ENCODE measurements at regions not wholly inside any gene's neighbourhood (a gene's known extent, or its start where the extent isn't known, plus 50 kb on each side); places are given as distances from the start of the nearest gene placed in this dataset.

DNA sequence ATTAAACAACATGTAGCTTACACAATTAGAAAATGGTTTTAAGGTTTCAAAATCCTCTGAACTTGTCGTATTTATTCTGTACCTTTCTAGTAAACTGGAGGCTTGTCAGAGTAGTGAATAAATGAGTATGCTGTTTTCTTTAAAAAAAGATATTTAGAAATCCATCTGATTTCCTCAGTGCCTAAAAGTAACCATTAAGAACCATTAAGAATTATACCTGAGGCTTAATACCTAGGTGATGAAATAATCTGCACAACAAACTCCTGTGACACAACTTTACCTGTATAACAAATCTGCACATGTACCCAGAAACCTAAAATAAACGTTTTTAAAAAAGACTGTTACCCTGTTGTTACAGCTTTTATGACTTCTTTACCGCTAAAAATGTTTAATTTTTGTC, 143.0 kb upstream of the SOX2 start:
- H3K36me3 Mint-ChIP-seq, result no peaks in the 10 kb centered on the region
- DNase-seq (ENCODE audit: low spot score in 2 of 2), result no peak
- H3K27ac Mint-ChIP-seq, result no peak overlapping the region
- no peaks in the 10 kb centered on the region for H3K4me1 Mint-ChIP-seq
- peaks cover 14% of the 10 kb centered on the region for H3K9me3 Mint-ChIP-seq
- no peak overlapping the region for H3K4me3 Mint-ChIP-seq
- no peak for ATAC-seq

DNA sequence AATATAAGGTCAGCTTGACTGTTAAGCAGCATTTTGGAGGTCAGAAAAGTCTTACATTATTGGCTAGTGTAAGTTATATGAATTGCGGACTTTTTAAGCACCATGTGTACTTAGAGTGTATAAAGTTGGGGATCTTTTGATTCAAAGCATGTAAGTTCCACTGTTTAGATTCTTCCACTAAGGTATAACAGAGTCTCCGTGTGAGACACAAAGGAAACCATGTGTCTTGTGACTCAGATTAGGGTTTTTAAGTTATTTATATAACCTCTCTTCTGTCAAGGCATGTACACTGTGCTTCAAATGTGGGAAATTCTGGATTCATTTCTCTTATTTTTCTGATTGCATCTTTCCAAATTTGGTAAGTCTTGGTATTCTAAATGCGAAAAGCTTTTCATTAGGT, 143.5 kb upstream of the SOX2 start:
- Mint-ChIP-seq H3K36me3 (no peaks in the 10 kb centered on the region), H3K27ac (no peak overlapping the region), H3K9me3 (peaks cover 15% of the 10 kb centered on the region), H3K4me1 (no peaks in the 10 kb centered on the region), H3K4me3 (no peak overlapping the region)
- ATAC-seq (no peak), DNase-seq (ENCODE audit: low spot score in 2 of 2) (no peak)

DNA sequence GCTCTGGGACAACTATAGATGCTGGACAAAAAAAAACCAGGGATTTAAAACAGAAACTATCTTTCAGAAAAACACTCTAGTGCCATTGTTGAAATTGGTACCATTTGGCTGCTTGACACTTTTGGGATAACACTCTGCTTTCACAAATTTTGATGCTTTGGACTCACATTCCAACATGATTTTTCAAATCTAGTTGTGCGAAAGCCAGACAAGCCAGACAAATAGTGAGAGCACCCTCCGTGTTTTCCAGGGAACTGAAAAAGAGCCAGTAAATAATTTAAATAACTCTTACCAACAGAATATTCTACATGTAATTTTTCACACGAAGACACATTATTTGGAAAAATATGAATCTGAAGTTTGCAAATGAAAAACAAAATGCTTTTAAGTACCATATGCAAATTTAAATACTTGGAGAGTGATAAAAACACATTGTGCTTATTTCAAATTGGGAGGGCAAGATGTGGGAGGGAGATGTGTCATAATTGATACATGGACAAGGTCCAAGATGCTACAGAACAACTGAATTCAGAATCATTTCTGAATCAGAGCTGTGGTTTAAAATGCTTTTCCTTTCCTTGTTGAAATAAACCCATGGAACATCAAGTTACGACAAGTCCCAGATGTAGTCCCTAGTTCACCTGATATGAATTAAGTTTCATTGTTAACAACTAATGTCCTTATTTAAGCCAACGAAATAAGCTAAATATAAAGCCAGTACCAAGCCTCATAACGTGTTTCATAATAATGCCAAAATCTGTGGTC, 144.2 kb upstream of the SOX2 start:
- Mint-ChIP-seq H3K4me3 (no peak overlapping the region), H3K27ac (no peak overlapping the region), H3K9me3 (peaks cover 14% of the 10 kb centered on the region), H3K36me3 (no peaks in the 10 kb centered on the region), H3K4me1 (no peaks in the 10 kb centered on the region)
- no peak for ATAC-seq
- no peak for DNase-seq (ENCODE audit: low spot score in 2 of 2)

DNA sequence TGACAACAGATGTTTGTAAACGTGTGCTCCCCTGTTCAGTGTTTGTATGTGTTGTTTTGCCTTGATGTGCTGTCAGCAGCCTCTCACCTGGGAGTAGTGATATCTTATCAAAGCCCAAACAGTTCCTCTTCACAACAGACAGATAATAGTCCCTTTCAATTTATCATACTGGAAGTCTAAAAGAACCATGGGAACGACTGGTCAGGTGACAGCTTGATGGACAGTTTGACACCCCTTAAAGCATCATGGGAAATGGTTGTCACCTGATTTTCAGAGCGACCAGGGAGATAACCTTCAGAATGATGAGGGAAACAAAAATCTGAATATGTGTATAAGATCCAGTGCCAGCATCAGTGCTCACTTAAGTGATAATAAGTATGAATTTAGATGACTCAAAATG, 146.3 kb upstream of the SOX2 start:
- Mint-ChIP-seq H3K4me3 (no peak overlapping the region), H3K9me3 (peaks cover 14% of the 10 kb centered on the region), H3K36me3 (no peaks in the 10 kb centered on the region), H3K4me1 (no peaks in the 10 kb centered on the region), H3K27ac (no peak overlapping the region)
- ATAC-seq (no peak), DNase-seq (ENCODE audit: low spot score in 2 of 2) (no peak)

DNA sequence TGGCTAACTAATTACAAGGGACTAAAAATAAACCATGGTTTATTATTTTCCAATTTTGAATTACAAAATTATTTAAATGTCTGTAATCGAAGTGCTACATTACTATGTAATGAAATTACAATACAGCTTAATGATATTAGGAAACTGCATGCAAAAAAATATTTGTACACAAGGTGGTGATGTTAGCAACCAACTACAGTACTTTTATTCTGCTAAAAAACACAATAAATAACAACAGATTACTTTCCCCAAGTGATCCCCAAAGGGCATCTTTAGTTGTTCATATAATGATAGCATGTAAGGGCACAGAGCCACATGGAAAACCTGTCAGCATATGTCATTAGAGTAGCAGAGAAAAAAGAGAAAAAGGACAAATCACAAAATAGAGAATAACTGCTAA, 147.5 kb upstream of the SOX2 start:
- Mint-ChIP-seq H3K9me3 (peaks cover 9% of the 10 kb centered on the region), H3K4me1 (no peaks in the 10 kb centered on the region), H3K4me3 (no peak overlapping the region), H3K36me3 (no peaks in the 10 kb centered on the region), H3K27ac (no peak overlapping the region)
- DNase-seq (ENCODE audit: low spot score in 2 of 2) (no peak), ATAC-seq (no peak)

DNA sequence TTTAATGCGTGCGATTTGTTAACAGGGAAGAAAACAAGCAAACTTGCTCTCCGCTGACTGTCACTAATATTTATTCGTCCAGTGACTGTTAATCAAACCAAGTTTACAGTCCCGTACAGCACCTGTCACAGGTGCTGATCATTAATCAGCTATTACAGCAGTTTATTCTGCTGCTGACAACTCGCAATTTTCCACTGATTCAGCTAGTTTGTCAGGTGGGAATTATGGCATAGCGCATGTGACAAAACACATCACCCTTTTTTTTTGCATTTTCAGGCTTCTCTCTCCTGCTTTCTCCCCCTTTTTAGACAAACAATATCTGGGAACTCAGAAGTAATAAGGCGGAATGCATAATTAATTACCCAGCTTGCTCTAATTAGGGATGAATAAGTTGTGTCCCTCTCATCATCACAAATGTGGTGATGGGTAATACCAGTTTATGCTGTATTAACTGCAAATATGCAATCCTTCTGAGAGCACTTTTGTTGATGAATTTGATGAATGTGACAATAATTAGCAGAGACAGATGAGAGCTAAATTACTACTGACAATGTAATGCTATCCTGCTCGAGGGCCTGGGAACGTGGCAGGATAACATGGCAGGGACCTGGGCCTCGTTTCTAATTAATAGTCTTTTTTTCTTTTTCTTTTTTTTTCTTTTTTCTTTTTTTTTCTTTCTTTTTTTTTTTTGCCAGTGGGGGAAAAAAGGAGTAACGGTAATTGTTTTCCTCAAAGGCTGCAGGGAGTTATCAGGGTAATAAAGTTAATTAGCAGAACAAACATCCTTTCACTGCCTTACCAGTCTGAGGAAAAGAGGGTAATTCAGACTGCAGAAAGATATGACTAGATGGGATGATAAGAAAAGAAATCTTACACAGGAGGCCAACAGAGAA, 150.3 kb upstream of the SOX2 start:
- Mint-ChIP-seq H3K4me3 (no peak overlapping the region), H3K27ac (no peak overlapping the region), H3K4me1 (no peaks in the 10 kb centered on the region), H3K9me3 (peaks cover 12% of the 10 kb centered on the region), H3K36me3 (no peaks in the 10 kb centered on the region)
- DNase-seq (ENCODE audit: low spot score in 2 of 2) (no peak), ATAC-seq (no peak)

DNA sequence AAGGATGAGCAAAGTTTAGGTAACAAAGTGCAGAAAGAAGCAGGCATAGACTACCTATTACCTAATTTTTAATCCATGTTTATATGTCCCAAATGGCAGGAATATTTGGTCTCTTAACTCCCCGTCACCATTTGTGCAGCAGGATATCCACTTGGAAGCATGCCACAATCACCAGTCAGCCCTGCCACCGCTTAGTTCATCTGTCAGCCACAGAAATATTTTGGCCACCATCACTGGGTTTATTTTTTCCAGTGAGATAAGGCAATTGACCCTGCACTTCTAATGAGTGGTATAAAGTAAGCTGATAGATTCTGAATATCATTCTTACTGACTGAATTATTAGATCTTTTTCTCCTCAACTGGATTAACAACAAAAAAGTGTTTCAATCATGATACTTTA, 152.9 kb upstream of the SOX2 start:
- H3K36me3 Mint-ChIP-seq, result no peaks in the 10 kb centered on the region

DNA sequence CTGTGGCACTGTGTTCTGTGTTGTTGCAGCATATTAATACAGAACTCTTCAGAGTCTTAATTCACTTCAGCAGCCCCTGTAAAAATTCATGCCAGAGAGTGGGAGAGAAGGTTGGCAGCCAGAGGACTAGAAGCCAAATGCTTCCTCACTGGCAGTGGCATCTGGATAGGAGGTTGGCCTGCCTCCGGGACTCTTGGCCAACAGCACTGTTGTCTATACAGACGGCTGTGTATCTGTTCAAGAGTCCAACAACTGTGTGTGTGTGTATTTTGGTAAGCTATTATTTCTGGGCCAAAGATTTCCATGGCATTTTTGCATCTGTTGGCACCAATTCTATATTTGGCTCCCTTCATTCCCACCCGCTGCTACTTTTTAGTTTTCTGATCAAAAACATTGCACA, 156.0 kb upstream of the SOX2 start:
- Mint-ChIP-seq H3K27ac (no peak overlapping the region), H3K9me3 (peaks cover 8% of the 10 kb centered on the region), H3K36me3 (no peaks in the 10 kb centered on the region), H3K4me1 (no peaks in the 10 kb centered on the region), H3K4me3 (no peak overlapping the region)
- DNase-seq (ENCODE audit: low spot score in 2 of 2) (no peak), ATAC-seq (no peak)

More for the DNA sequence above, 152.9 kb upstream of the SOX2 start:
- DNase-seq (ENCODE audit: low spot score in 2 of 2) (no peak), ATAC-seq (no peak)
- peaks cover 6% of the 10 kb centered on the region for H3K9me3 Mint-ChIP-seq
- H3K4me3 Mint-ChIP-seq, result no peak overlapping the region
- no peaks in the 10 kb centered on the region for H3K4me1 Mint-ChIP-seq
- H3K27ac Mint-ChIP-seq, result no peak overlapping the region

DNA sequence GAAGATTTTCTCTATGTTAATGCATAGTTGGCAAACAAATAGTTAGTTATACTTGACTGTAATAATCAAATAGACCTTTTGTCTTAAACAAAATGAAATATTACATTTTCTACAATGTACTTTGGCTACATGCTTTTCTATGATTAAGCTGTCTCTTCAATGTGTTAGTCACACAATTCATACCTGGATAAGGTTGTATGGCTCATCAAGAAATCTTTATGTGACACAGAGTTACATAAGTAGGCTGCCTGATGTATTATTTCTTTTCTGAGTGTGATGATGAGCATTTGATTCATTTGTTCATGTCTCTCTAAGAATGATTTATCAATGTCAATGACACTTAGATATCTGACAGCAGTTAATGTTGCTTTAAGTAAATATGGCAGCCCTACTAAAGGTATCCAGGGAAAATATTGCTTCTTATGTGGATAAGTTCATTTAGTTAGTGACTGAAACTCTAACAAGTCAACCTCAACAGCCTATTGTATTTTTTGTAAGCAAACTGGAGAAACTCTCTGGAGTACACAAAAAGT, 157.4 kb upstream of the SOX2 start:
- H3K27ac Mint-ChIP-seq, result no peak overlapping the region
- no peaks in the 10 kb centered on the region for H3K4me1 Mint-ChIP-seq
- no peaks in the 10 kb centered on the region for H3K36me3 Mint-ChIP-seq
- no peak overlapping the region for H3K4me3 Mint-ChIP-seq
- DNase-seq (ENCODE audit: low spot score in 2 of 2) (no peak), ATAC-seq (no peak)
- peaks cover 14% of the 10 kb centered on the region for H3K9me3 Mint-ChIP-seq

DNA sequence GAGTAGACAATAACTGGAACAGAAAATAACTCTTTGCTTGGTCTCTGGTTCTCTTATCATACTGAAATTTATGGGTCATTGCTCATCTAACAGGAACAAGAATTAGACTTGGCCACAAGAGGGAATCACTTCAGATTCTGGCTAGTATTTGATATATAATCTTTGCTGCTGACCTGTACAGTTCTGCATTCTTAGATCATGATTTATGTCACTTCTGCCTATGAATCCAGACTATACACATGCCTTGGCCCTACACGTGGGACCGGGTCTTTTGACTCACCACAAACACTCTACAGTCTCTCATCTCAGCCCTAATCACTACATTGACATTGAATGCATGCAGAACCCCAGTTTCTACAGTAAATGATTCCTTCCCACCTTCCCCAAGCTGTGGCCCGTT, 162.5 kb upstream of the SOX2 start:
- Mint-ChIP-seq H3K36me3 (no peaks in the 10 kb centered on the region), H3K4me3 (no peak overlapping the region), H3K27ac (no peak overlapping the region), H3K4me1 (no peaks in the 10 kb centered on the region), H3K9me3 (peaks cover 20% of the 10 kb centered on the region)
- DNase-seq (ENCODE audit: low spot score in 2 of 2), result no peak
- ATAC-seq, result no peak

DNA sequence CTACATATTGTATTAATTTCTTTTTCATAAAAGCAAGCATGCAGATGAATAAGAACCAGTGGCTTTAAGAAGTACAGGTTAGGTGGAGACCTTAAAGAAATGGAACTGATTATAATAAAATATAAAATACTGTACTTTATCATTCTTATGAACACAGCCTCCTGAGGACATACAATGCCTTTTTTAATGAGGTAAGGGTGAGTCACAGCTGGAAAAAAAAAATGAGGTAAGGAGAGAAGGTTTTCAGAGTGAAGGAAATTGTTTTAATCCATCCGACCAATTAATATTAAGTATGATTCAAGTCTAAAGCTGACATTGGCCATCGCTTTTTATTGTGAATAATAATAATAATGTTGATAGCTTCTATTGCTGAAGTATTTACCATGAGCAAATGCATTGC, 170.3 kb upstream of the SOX2 start:
- H3K27ac Mint-ChIP-seq, result no peak overlapping the region
- no peaks in the 10 kb centered on the region for H3K36me3 Mint-ChIP-seq
- no peaks in the 10 kb centered on the region for H3K4me1 Mint-ChIP-seq
- peaks cover 17% of the 10 kb centered on the region for H3K9me3 Mint-ChIP-seq
- no peak overlapping the region for H3K4me3 Mint-ChIP-seq
- DNase-seq (ENCODE audit: low spot score in 2 of 2), result no peak
- no peak for ATAC-seq

DNA sequence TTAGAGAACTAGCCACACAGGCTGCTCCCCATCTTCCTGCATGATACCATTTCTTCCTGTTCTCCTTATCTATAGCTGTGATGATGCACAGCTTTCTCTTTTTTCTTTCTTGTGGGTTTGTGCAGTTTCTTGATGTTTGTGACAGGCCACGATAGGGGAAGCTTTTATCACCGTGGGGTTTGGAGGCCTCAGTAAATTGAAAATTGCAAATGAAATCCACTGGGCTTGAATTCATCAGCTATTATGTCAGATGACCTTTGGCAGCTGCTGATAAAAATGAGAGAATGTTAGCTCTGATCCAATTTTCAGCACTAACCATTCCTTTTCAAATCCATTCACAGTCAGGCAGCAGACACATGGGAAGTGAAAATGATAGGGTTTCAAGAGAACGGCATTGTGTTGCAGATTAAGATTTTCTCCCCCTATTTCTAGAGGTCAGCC, 176.9 kb upstream of the SOX2 start:
- peaks cover 13% of the 10 kb centered on the region for H3K9me3 Mint-ChIP-seq
- DNase-seq (ENCODE audit: low spot score in 2 of 2) (no peak), ATAC-seq (no peak)
- H3K4me3 Mint-ChIP-seq, result no peak overlapping the region
- no peak overlapping the region for H3K27ac Mint-ChIP-seq
- no peaks in the 10 kb centered on the region for H3K4me1 Mint-ChIP-seq
- H3K36me3 Mint-ChIP-seq, result no peaks in the 10 kb centered on the region

DNA sequence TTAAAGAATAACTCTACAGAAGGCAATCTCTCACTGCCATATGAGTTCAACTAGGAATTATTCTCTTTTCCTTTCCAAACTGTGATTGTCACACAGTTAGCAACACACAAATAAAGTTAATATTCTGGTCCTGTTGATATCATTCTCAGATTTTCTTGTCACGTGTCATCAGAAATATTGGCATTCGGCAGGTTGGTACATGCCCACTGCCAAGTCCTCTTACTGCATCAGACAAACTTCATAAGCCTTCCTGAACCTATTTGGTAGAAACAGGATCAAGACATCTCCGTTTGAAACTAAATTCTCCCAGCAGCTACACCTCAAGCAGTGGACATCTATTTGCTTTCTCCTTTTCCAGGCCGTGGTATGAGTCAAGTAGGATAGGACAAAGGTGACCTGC, 177.9 kb upstream of the SOX2 start:
- ATAC-seq (no peak), DNase-seq (ENCODE audit: low spot score in 2 of 2) (no peak)
- H3K9me3 Mint-ChIP-seq, result peaks cover 10% of the 10 kb centered on the region
- no peaks in the 10 kb centered on the region for H3K36me3 Mint-ChIP-seq
- H3K27ac Mint-ChIP-seq, result no peak overlapping the region
- no peak overlapping the region for H3K4me3 Mint-ChIP-seq
- no peaks in the 10 kb centered on the region for H3K4me1 Mint-ChIP-seq

DNA sequence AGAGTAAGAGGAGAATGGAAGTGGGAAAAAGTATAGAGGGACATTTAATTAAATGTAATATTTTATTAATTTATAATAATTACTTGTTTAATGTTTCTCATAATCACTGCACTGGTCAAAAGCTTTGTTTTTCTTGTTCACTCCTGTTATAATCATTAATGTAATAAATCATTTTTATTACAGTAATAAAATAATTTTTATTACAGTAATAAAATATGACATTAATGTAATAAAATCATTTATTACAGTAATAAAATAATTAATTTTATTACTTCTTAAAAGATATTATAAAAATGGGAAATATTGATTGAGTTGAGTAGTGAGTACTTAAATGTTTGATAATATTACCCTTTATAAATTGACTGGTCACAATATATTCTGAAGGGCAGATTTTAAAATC, 181.1 kb upstream of the SOX2 start:
- Mint-ChIP-seq H3K4me3 (no peak overlapping the region), H3K36me3 (no peaks in the 10 kb centered on the region), H3K4me1 (no peaks in the 10 kb centered on the region), H3K27ac (no peak overlapping the region), H3K9me3 (peaks cover 18% of the 10 kb centered on the region)
- DNase-seq (ENCODE audit: low spot score in 2 of 2) (no peak), ATAC-seq (no peak)

DNA sequence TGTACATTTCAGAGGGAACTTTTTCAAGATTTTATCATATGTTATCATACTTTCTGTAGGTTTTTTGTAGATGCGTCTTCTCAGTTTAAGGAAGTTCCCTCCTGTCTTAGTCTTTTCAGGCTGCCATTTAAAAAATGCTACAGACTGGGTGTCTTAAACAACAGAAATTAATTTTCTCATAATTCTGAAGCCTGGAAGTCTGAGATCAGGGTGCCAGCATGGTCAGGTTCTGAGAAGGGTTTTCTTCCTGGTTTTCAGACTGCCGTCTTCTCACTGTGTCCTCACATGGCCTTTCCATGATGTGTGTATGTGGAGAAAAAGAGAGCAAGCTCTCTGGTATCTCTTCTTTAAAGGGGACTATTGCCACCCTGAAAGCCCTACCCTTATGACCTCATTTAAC, 189.9 kb upstream of the SOX2 start:
- H3K4me1 Mint-ChIP-seq, result no peaks in the 10 kb centered on the region
- H3K27ac Mint-ChIP-seq, result no peak overlapping the region
- DNase-seq (ENCODE audit: low spot score in 2 of 2) (no peak), ATAC-seq (no peak)
- no peaks in the 10 kb centered on the region for H3K36me3 Mint-ChIP-seq
- no peak overlapping the region for H3K4me3 Mint-ChIP-seq
- peaks cover 21% of the 10 kb centered on the region for H3K9me3 Mint-ChIP-seq

DNA sequence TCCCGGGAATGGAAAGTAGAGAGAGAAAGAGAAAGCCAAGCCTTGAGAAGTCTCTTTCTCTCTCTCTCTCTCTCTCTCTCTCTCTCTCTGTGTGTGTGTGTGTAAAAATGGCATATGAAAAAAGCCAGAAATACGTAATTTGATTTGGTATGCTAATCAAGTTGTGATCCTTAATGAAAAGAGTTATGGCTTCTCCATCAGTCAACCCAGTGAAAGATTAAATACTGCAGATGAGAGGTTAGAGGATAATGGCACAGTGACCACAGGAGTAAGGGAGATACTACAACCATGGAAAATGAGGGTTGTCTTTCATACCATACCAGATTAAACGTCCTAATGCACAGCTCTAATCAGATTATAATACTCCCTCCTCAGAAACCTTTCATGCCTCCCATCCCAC, 193.5 kb upstream of the SOX2 start:
- Mint-ChIP-seq H3K4me1 (no peaks in the 10 kb centered on the region), H3K36me3 (no peaks in the 10 kb centered on the region), H3K9me3 (peaks cover 19% of the 10 kb centered on the region), H3K4me3 (no peak overlapping the region), H3K27ac (no peak overlapping the region)
- ATAC-seq, result no peak
- DNase-seq (ENCODE audit: low spot score in 2 of 2), result no peak

Measured in stimulated activated effector memory CD8-positive, alpha-beta T cell treated with anti-CD3 and anti-CD28 coated beads, Interleukin-12 subunit alpha, Interleukin-12 subunit beta, amount 100 ng/mL, for 72 hours (primary cell).